ENCODE measurements at regions not wholly inside any gene's neighbourhood (a gene's known extent, or its start where the extent isn't known, plus 50 kb on each side); places are given as distances from the start of the nearest gene placed in this dataset.
"Not testable (repeated sequence)": the region's sequence is repeated elsewhere in the genome, so short reads cannot be mapped to it uniquely, and the experiment has no call there.

- DNase-seq: no peak
Observed at GRCh38 chr20:36082315-36082915, 72.1 kb upstream of the EPB41L1 start.

GRCh38 chr20:36083200-36083599 lies 71.3 kb upstream of the EPB41L1 start:
- not testable (repeated sequence) for DNase-seq

- DNase-seq: no peak
Observed at GRCh38 chr20:36084356-36084755, 70.2 kb upstream of the EPB41L1 start.

- no peak for DNase-seq
Observed at GRCh38 chr20:36084897-36085613, 69.5 kb upstream of the EPB41L1 start.

- no peak for DNase-seq
Observed at GRCh38 chr20:36085686-36086267, 68.8 kb upstream of the EPB41L1 start.

- no peak for DNase-seq
Observed at GRCh38 chr20:36086767-36087166, 67.8 kb upstream of the EPB41L1 start.

- no peak for DNase-seq
Observed at GRCh38 chr20:36090223-36090622, 64.3 kb upstream of the EPB41L1 start.

GRCh38 chr20:36091561-36092397 lies 62.8 kb upstream of the EPB41L1 start:
- peak in 2 of 51 donors; percentile 40 to 47 for DNase-seq

GRCh38 chr20:36092398-36093024 lies 62.0 kb upstream of the EPB41L1 start:
- peak in 24 of 51 donors; percentile 9 to 58 (median 30) for DNase-seq

GRCh38 chr20:36093025-36093803 lies 61.3 kb upstream of the EPB41L1 start:
- DNase-seq: peak in 22 of 51 donors; percentile 9 to 61 (median 32)

- peak in 2 of 51 donors; percentile 29 to 45 for DNase-seq
Observed at GRCh38 chr20:36093804-36094145, 60.8 kb upstream of the EPB41L1 start.

- peak in 3 of 51 donors; percentile 10 to 45 (median 21) for DNase-seq
Observed at GRCh38 chr20:36094497-36094896, 60.0 kb upstream of the EPB41L1 start.

GRCh38 chr20:36096435-36096834 lies 58.1 kb upstream of the EPB41L1 start:
- peak in 1 of 51 donors; percentile 18 for DNase-seq

GRCh38 chr20:36097337-36098151 lies 57.0 kb upstream of the EPB41L1 start:
- DNase-seq: no peak

GRCh38 chr20:36098364-36098763 lies 56.2 kb upstream of the EPB41L1 start:
- peak in 10 of 51 donors; percentile 8 to 44 (median 20) for DNase-seq

- no peak for DNase-seq
Observed at GRCh38 chr20:36099106-36099505, 55.4 kb upstream of the EPB41L1 start.

- DNase-seq: no peak
Observed at GRCh38 chr20:36101192-36101591, 53.3 kb upstream of the EPB41L1 start.

GRCh38 chr20:36102306-36102705 lies 52.2 kb upstream of the EPB41L1 start:
- no peak for DNase-seq

- DNase-seq: peak in 2 of 51 donors; percentile 24 to 49
Observed at GRCh38 chr20:36102809-36103596, 51.5 kb upstream of the EPB41L1 start.
